GM12892 (cell line): ENCODE measurements at regions not wholly inside any gene's neighbourhood (a gene's known extent, or its start where the extent isn't known, plus 50 kb on each side); places are given as distances from the start of the nearest gene placed in this dataset.

Experiments used
- POLR2A ChIP-seq: IDR thresholded peaks from 2 replicates; pipeline ENCODE4 v1.6.1; 2011; ENCODE audit warnings: low read depth, low read length, control low read depth
- POLR2AphosphoS5 ChIP-seq: IDR thresholded peaks from 2 replicates; pipeline ENCODE4 v1.6.1; 2011; ENCODE audit warnings: low read depth, low read length, control low read depth
- TAF1 ChIP-seq: IDR thresholded peaks from 2 replicates; pipeline ENCODE4 v1.6.1; 2011; ENCODE audit warnings: low read depth, mild to moderate bottlenecking, control low read depth, low read length, borderline replicate concordance

GRCh38 chr11:92125321-92125720 is 99.3 kb upstream of the FAT3 start:
- TF ChIP-seq POLR2A = no peak
- TF ChIP-seq POLR2AphosphoS5 = no peak
- no peak for TF ChIP-seq TAF1
